K562 (cell line): ENCODE measurements at regions not wholly inside any gene's neighbourhood (a gene's known extent, or its start where the extent isn't known, plus 50 kb on each side); places are given as distances from the start of the nearest gene placed in this dataset.

Experiments used
- ATAC-seq: fragments of 200-7000 bp; cut with Tn5 transposase; 3 replicates; pipeline ENCODE4 v1.9.1; 2020; ENCODE audit warnings: moderate library complexity
- BruUV-seq: library from RNA; stranded (reverse); fragments of 400-500 nt; replicated peaks from 2 replicates; lab custom pipeline; 2021; lab: Mats Ljungman, UMichigan
- CTCF ChIA-PET: fragments of 300-600 bp; formaldehyde crosslinking; extraction: SDS; loops from one replicate; lab custom pipeline; 2021; ENCODE audit warnings: low intra/inter-chr PET ratio; lab: Yijun Ruan, JAX
- POLR2A ChIA-PET: fragments of 300-600, 350-650 bp; sonication (Branson Sonifier 250); formaldehyde crosslinking; extraction: SDS; loops from one replicate; lab custom pipeline; 2021; ENCODE audit warnings: antibody characterized with exemption, inconsistent platforms; lab: Yijun Ruan, JAX
- DNase-seq, 4 experiments: peaks; one replicate each; pipeline versions ENCODE4 v3.0.0 to v3.0.0-alpha.2; 2011 to 2018; ENCODE audit warnings: low spot score in 3 of 4, mixed read lengths in 3 of 4; ENCODE audit errors: extremely low read depth in 1 of 4
- FAIRE-seq: peaks from 2 replicates; lab custom pipeline; 2011; peaks lifted over from hg19 to GRCh38; lab: Jason Lieb, UNC
- H2AFZ ChIP-seq: 2 replicates; pipeline ENCODE4 v1.6.0; 2011; ENCODE audit warnings: low read depth, low read length, control low read depth, inconsistent platforms
- H3K27ac ChIP-seq: fragments of 200-600 bp; 3 replicates; pipeline ENCODE4 v1.8.0; 2011; ENCODE audit warnings: low read depth, mild to moderate bottlenecking, control low read depth, inconsistent platforms, low read length, moderate library complexity, mixed read lengths; ENCODE audit errors: extremely low read depth
- H3K27me3 ChIP-seq, 2 experiments: fragments of 300-600 bp in 1 of 2; 2 replicates in 1 of 2; 3 replicates in 1 of 2; pipeline versions ENCODE4 v1.6.0 to v1.8.0; 2011; ENCODE audit warnings: inconsistent platforms in 2 of 2, low read length in 2 of 2, mild to moderate bottlenecking in 1 of 2, mixed read lengths in 1 of 2, moderate library complexity in 1 of 2; ENCODE audit not compliant: control insufficient read depth in 2 of 2, insufficient read depth in 2 of 2
- H3K36me3 ChIP-seq: fragments of 300-600 bp; 3 replicates; pipeline ENCODE4 v1.8.0; 2011; ENCODE audit warnings: mild to moderate bottlenecking, low read length, inconsistent platforms; ENCODE audit not compliant: control insufficient read depth, insufficient read depth
- H3K4me1 ChIP-seq, 2 experiments: fragments of 200-600 bp in 1 of 2; replicated peaks in 1 of 2; 2 replicates in 1 of 2; 3 replicates in 1 of 2; pipeline versions ENCODE4 v1.5.1 to v1.8.0; 2011; ENCODE audit warnings: inconsistent platforms in 2 of 2, low read length in 2 of 2, mild to moderate bottlenecking in 1 of 2, mixed read lengths in 1 of 2, moderate library complexity in 1 of 2; ENCODE audit not compliant: control insufficient read depth in 2 of 2, insufficient read depth in 2 of 2
- H3K4me2 ChIP-seq: 2 replicates; pipeline ENCODE4 v1.6.1; 2011; ENCODE audit warnings: low read length, control low read depth, inconsistent platforms, mixed read lengths; ENCODE audit not compliant: insufficient read depth
- H3K4me3 ChIP-seq: fragments of 200-600 bp; sonication (generic), shearing (Covaris generic); 2 replicates; pipeline ENCODE4 v1.5.1; 2016; ENCODE audit warnings: control low read depth, inconsistent platforms
- H3K79me2 ChIP-seq: fragments of 200-600 bp; 3 replicates; pipeline ENCODE4 v1.8.0; 2011; ENCODE audit warnings: low read length, inconsistent platforms; ENCODE audit not compliant: control insufficient read depth, insufficient read depth
- H3K9ac ChIP-seq, 2 experiments: 2 replicates each; pipeline versions ENCODE4 v1.6.0 to v1.6.1; 2011; ENCODE audit warnings: low read depth in 2 of 2, low read length in 2 of 2, control low read depth in 1 of 2, inconsistent platforms in 1 of 2, mild to moderate bottlenecking in 1 of 2, mixed read lengths in 1 of 2; ENCODE audit not compliant: insufficient read depth in 1 of 2
- H3K9me1 ChIP-seq: one replicate; pipeline ENCODE4 v1.6.0; 2011; ENCODE audit warnings: inconsistent platforms, mild to moderate bottlenecking, low read length, moderate library complexity; ENCODE audit not compliant: control insufficient read depth, insufficient read depth
- H3K9me3 ChIP-seq: replicated peaks from 2 replicates; pipeline ENCODE4 v1.5.1; 2011; ENCODE audit warnings: low read depth, low read length, inconsistent platforms; ENCODE audit not compliant: control insufficient read depth, insufficient read depth
- H4K20me1 ChIP-seq: replicated peaks from 2 replicates; pipeline ENCODE4 v1.6.1; 2011; ENCODE audit warnings: low read length, inconsistent platforms, mixed read lengths; ENCODE audit not compliant: control insufficient read depth, insufficient read depth
- KDM4B ChIP-seq, 2 experiments: fragments of 450-650 bp in 1 of 2; sonication (generic) in 1 of 2; IDR thresholded peaks; 2 replicates each; pipeline ENCODE4 v1.6.1; 2016 to 2017; ENCODE audit warnings: borderline replicate concordance in 2 of 2, antibody characterized with exemption in 1 of 2, low read depth in 1 of 2, mild to moderate bottlenecking in 1 of 2
- NFRKB ChIP-seq: fragments of 450-650 bp; IDR thresholded peaks from 2 replicates; pipeline ENCODE4 v1.6.1; 2016; ENCODE audit warnings: low read depth
- WGBS: fragments of 100-300 bp; shearing (Covaris generic); methylation state at CpG from one replicate; pipeline ENCODE4 v1.1.6; 2016; ENCODE audit warnings: low coverage, mixed read lengths; ENCODE audit not compliant: insufficient coverage; ENCODE audit errors: missing lambda C conversion rate; 5-methylcytosine and 5-hydroxymethylcytosine counted together
- in situ Hi-C: fragments of 300-500 bp; cut with MboI; formaldehyde crosslinking; loops from 4 replicates; pipeline ENCODE4 v1.15.0; 2018; ENCODE audit warnings: inconsistent platforms, mixed read lengths
- intact Hi-C: fragments of 100-400 bp; cut with micrococcal nuclease; formaldehyde crosslinking; loops from 2 replicates; pipeline ENCODE4 v1.14.2; 2022
- TF ChIP-seq, protein P1 (sequence below): IDR thresholded peaks from 3 replicates; pipeline ENCODE4 v1.6.1; 2011; ENCODE audit warnings: borderline replicate concordance, mild to moderate bottlenecking; ENCODE audit not compliant: insufficient read length, insufficient read depth
- TF ChIP-seq, protein P2 (sequence below): fragments of 250-450 bp; sonication (Bioruptor Pico); IDR thresholded peaks from 2 replicates; pipeline ENCODE4 v1.4.0; 2020; ENCODE audit warnings: mild to moderate bottlenecking, moderate library complexity

DNA sequence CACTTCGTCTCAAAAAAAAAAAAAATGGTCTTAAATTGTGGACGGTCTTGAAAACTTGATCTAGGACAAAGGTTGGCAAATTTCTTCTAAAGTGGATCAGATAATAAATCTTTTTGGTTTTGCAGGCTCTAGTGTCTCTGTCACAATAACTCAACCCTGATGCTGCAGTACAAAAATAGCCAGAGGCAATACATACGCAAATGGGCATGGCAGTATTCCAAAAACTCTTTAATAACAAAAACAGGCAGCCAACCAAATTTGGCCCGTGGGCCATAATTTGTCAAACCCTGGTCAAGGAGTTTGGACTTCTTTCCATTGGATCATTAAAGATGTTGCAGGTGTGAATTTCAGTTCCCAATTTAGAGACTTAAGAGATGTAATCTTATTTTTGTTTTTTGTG is 93.5 kb upstream of the MRI1 start:
- Histone ChIP-seq H3K79me2 (no peaks in the 10 kb centered on the region), H3K4me1 (no peaks in the 10 kb centered on the region; a peak in 1 of 5 replicates), H3K9ac (no peak overlapping the region), H3K9me3 (peaks cover 2% of the 10 kb centered on the region), H3K36me3 (no peaks in the 10 kb centered on the region), H2AFZ (no peak overlapping the region), H4K20me1 (no peaks in the 10 kb centered on the region), H3K27ac (no peak overlapping the region), H3K4me2 (no peak overlapping the region), H3K4me3 (no peak overlapping the region), H3K9me1 (no peaks in the 10 kb centered on the region), H3K27me3 (peaks cover 3 to 16% of the 10 kb centered on the region in 2 experiments; a peak in 3 of 5 replicates)
- no peak for FAIRE-seq
- no TSS peak for BruUV-seq
- ATAC-seq, result no peak
- intact Hi-C loops (no loop called here), in situ Hi-C loops (no loop called here)
- TF ChIP-seq, protein P1, sequence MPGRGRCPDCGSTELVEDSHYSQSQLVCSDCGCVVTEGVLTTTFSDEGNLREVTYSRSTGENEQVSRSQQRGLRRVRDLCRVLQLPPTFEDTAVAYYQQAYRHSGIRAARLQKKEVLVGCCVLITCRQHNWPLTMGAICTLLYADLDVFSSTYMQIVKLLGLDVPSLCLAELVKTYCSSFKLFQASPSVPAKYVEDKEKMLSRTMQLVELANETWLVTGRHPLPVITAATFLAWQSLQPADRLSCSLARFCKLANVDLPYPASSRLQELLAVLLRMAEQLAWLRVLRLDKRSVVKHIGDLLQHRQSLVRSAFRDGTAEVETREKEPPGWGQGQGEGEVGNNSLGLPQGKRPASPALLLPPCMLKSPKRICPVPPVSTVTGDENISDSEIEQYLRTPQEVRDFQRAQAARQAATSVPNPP, result no peak
- TF ChIP-seq, protein P2, sequence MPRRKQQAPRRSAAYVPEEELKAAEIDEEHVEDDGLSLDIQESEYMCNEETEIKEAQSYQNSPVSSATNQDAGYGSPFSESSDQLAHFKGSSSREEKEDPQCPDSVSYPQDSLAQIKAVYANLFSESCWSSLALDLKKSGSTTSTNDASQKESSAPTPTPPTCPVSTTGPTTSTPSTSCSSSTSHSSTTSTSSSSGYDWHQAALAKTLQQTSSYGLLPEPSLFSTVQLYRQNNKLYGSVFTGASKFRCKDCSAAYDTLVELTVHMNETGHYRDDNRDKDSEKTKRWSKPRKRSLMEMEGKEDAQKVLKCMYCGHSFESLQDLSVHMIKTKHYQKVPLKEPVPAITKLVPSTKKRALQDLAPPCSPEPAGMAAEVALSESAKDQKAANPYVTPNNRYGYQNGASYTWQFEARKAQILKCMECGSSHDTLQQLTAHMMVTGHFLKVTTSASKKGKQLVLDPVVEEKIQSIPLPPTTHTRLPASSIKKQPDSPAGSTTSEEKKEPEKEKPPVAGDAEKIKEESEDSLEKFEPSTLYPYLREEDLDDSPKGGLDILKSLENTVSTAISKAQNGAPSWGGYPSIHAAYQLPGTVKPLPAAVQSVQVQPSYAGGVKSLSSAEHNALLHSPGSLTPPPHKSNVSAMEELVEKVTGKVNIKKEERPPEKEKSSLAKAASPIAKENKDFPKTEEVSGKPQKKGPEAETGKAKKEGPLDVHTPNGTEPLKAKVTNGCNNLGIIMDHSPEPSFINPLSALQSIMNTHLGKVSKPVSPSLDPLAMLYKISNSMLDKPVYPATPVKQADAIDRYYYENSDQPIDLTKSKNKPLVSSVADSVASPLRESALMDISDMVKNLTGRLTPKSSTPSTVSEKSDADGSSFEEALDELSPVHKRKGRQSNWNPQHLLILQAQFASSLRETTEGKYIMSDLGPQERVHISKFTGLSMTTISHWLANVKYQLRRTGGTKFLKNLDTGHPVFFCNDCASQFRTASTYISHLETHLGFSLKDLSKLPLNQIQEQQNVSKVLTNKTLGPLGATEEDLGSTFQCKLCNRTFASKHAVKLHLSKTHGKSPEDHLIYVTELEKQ (CRISPR knock-in tag), result no peak
- no peak for TF ChIP-seq KDM4B (IDR thresholded peaks at IDR 0.05; ENCODE audit: borderline replicate concordance in 2 of 2, low read depth in 1 of 2)
- TF ChIP-seq NFRKB, result no peak
- 4% methylated on average over 4 of the region's 4 CpGs for WGBS
- ChIA-PET POLR2A (no interaction called here), CTCF (no interaction called here)
- no peak for DNase-seq
